Activated naive CD8-positive, alpha-beta T cell (primary cell): ENCODE measurements at regions not wholly inside any gene's neighbourhood (a gene's known extent, or its start where the extent isn't known, plus 50 kb on each side); places are given as distances from the start of the nearest gene placed in this dataset.
"Not testable (repeated sequence)": the region's sequence is repeated elsewhere in the genome, so short reads cannot be mapped to it uniquely, and the experiment has no call there.

Experiments used
- H3K27ac Mint-ChIP-seq: one replicate; pipeline ENCODE4 v1.8.0; 2021; ENCODE audit warnings: mixed read lengths
- H3K27me3 Mint-ChIP-seq: one replicate; pipeline ENCODE4 v1.8.0; 2021; ENCODE audit warnings: mixed read lengths
- H3K36me3 Mint-ChIP-seq: one replicate; pipeline ENCODE4 v1.8.0; 2021; ENCODE audit warnings: mixed read lengths
- H3K4me1 Mint-ChIP-seq: one replicate; pipeline ENCODE4 v1.8.0; 2021; ENCODE audit warnings: low read depth, mixed read lengths
- H3K4me3 Mint-ChIP-seq: one replicate; pipeline ENCODE4 v1.8.0; 2021; ENCODE audit warnings: mild to moderate bottlenecking, mixed read lengths
- H3K9me3 Mint-ChIP-seq: one replicate; pipeline ENCODE4 v1.8.0; 2021; ENCODE audit warnings: low read depth, mixed read lengths

DNA sequence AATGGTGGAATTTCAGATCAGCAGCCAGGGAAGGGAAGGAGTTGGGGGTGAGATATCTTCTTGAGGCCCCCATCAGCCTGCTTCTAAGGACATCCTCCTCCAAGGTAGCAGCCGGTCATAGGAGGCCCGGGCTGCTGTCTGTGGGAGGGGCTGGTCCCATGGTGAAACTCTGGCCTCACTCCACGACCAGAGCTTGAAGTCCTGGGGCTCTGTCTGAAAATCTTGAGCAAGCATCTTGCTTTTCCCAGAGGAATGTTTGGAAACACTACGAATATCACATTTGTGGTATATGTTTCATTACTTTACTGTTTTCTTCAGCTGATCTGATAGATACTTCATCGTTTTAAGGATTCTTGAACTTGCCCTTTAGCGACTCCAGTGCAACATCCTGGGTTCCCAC is 103.7 kb downstream of the CTAGE1 start:
- no peaks in the 10 kb centered on the region for H3K36me3 Mint-ChIP-seq
- H3K27me3 Mint-ChIP-seq: no peaks in the 10 kb centered on the region
- H3K9me3 Mint-ChIP-seq: no peaks in the 10 kb centered on the region
- no peak overlapping the region for H3K27ac Mint-ChIP-seq
- no peak overlapping the region for H3K4me3 Mint-ChIP-seq
- H3K4me1 Mint-ChIP-seq: no peaks in the 10 kb centered on the region

DNA sequence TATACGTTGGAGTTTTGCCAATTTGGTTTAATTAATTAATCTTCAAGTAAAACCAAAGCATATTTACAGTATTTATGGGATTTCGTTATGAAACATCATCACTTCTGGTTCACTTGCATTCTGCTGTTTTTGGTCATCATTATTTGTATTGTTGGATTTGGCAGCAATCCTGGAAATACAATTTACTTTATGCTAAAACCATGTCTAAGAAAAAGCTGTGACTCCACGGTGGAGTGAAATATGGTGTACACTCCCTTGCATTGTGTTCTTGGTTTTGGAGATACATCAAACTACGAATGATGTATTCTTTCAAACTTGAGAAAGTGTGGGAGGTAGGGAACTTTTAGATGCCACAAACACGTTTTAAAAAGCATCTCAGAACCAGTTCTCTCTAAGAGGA is 106.4 kb downstream of the CTAGE1 start:
- H3K27ac Mint-ChIP-seq: no peak overlapping the region
- H3K27me3 Mint-ChIP-seq: no peaks in the 10 kb centered on the region
- H3K9me3 Mint-ChIP-seq: no peaks in the 10 kb centered on the region
- no peaks in the 10 kb centered on the region for H3K4me1 Mint-ChIP-seq
- H3K36me3 Mint-ChIP-seq: no peaks in the 10 kb centered on the region
- no peak overlapping the region for H3K4me3 Mint-ChIP-seq

DNA sequence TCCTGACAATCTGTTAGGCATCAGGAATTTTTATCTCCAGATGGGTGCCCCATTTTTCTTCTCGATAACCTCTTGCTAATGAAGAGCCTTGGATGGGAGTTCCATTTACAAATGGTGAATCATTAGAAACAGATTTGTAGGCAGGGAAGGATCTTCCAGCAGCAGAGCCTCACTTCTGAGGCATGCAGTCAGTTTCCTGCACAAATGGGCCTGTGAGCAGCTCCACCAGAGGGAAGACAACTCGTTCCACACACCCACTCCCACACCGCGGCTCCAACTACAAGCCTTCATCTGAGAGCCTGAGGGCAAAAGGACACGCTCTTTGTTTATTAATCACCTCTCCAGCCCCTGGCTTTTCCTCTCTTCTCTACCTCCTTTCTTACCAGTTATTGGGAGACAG is 108.5 kb downstream of the CTAGE1 start:
- peaks cover 5% of the 10 kb centered on the region for H3K27me3 Mint-ChIP-seq
- no peak overlapping the region for H3K27ac Mint-ChIP-seq
- H3K9me3 Mint-ChIP-seq: no peaks in the 10 kb centered on the region
- H3K4me1 Mint-ChIP-seq: no peaks in the 10 kb centered on the region
- H3K4me3 Mint-ChIP-seq: no peak overlapping the region
- no peaks in the 10 kb centered on the region for H3K36me3 Mint-ChIP-seq

DNA sequence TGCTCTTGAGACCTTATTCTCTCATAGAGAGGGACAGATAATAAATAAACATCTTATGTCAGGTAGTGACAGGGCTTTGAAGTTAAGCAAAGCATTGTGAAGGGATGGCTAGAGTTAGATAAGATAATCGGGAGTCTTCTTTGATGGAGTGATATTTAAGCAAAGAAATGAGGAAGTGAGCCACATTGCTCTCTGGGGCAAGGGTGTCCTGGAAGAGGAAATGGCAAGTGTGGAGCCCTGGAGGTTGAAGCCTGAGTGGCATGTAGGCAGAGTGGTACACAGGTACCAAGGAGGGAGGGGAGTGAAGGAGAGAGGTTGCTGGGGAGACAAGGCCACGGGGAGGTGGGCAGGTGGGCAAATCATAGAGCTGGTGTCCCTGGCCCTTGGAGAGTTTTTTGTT is 110.2 kb downstream of the CTAGE1 start:
- Mint-ChIP-seq H3K9me3 (no peaks in the 10 kb centered on the region), H3K36me3 (no peaks in the 10 kb centered on the region), H3K27me3 (peaks cover 5% of the 10 kb centered on the region), H3K4me1 (no peaks in the 10 kb centered on the region), H3K27ac (no peak overlapping the region), H3K4me3 (no peak overlapping the region)

DNA sequence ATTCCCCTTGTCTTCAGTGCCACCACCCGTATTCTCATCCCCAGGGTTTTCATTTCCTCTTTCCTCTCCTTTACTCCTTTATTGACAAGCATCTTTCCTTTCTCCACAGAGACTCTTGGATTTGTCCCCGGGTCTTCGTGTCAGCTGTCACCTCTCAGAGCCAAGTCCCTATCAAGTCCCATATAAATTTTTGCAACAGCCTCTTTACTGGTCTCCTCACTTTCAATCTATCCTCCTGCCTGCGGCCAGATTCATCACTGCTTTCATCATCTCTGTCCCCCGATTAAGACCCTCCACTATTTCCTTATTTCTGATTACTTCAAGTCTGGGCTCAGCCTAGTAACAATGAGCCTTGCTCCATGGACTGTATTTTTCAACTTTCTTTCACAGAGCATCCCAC is 113.8 kb downstream of the CTAGE1 start:
- Mint-ChIP-seq H3K9me3 (no peaks in the 10 kb centered on the region), H3K4me3 (no peak overlapping the region), H3K4me1 (no peaks in the 10 kb centered on the region), H3K36me3 (no peaks in the 10 kb centered on the region), H3K27me3 (peaks cover 5% of the 10 kb centered on the region), H3K27ac (no peak overlapping the region)

DNA sequence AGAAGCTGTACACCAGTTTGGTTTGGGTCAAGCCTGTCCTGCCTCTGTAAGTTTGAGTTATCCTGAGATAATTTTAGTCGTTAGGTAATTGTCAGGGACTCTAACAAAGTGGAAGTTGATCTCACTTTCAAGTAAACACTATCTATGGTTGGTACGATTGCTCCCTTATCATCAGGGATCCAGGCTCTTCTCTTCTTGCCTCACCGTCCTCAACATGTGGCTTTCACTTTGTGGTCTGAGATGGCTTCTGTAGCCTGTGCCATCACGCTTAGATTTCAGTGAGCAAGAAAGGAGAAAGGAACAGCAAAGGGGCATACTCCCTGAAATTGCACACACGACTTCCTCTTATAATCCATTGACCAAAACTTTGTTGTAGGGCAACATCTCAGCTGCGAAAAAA is 115.6 kb downstream of the CTAGE1 start:
- peaks cover 5% of the 10 kb centered on the region for H3K27me3 Mint-ChIP-seq
- no peaks in the 10 kb centered on the region for H3K4me1 Mint-ChIP-seq
- H3K4me3 Mint-ChIP-seq: no peak overlapping the region
- H3K36me3 Mint-ChIP-seq: no peaks in the 10 kb centered on the region
- no peak overlapping the region for H3K27ac Mint-ChIP-seq
- no peaks in the 10 kb centered on the region for H3K9me3 Mint-ChIP-seq

DNA sequence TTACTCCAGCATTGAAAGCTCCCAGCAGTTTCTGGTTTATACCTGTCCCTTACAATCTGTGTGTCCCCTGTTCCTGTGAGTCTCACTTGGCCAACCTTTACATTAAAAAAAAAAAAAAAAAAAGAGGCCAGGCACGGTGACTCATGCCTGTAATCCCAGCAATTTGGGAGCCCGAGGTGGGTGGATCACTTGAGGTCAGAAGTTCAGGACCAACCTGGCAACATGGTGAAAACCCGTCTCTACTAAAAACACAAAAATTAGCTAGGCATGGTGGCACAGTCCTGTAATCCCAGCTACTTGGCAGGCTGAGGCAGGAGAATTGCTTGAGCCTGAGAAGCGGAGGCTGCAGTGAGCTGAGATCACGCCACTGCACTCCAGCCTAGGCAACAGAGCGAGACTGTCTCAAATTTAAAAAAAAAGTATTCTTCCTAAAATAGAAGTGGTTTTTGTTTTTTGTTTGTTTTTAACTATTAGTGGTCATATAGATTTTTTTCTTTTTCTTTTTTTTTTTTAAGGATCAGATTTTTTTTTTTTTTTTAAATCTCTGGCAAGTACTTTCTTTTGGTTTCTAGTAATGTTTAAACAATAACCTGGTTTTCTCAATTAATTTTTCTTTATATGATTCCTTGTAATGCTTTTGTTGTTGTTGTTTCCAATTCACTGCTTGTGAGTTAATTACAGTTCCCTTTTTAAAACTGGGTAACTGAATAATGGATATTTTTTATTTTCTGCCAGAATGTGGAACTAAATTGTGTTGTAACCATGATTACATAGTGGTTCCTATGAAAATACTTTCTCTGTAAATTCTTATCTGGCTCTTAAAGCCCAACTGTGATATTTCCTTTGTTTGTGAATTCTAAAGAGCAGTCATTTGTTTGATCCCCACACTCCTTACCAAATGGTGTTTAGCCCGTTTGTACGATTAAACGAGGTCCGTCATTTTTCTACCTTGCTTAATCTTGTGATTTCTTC is 116.8 kb downstream of the CTAGE1 start:
- no peaks in the 10 kb centered on the region for H3K9me3 Mint-ChIP-seq
- no peaks in the 10 kb centered on the region for H3K36me3 Mint-ChIP-seq
- no peaks in the 10 kb centered on the region for H3K4me1 Mint-ChIP-seq
- H3K27ac Mint-ChIP-seq: no peak overlapping the region
- peaks cover 5% of the 10 kb centered on the region for H3K27me3 Mint-ChIP-seq
- H3K4me3 Mint-ChIP-seq: no peak overlapping the region

DNA sequence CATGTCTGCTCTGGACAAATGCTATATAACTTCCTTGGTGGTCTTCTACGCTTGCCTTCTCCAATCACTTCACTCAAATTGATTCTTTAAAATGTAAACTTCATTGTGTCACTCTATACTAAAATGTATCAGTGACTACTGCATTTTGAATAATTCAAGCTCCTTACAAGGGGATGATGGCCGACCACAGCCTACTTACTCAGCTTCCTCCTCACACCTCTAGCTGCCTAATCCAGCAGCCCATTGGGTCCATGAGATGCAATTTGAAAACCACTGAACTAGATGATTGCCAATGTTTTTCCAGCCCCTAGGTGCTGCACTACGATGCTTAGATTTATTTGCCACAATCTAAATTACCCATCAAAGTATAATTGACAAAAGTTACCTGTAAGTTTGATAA is 120.7 kb downstream of the CTAGE1 start:
- no peaks in the 10 kb centered on the region for H3K9me3 Mint-ChIP-seq
- no peaks in the 10 kb centered on the region for H3K4me1 Mint-ChIP-seq
- H3K27me3 Mint-ChIP-seq: no peaks in the 10 kb centered on the region
- no peaks in the 10 kb centered on the region for H3K36me3 Mint-ChIP-seq
- H3K27ac Mint-ChIP-seq: no peak overlapping the region
- H3K4me3 Mint-ChIP-seq: no peak overlapping the region

DNA sequence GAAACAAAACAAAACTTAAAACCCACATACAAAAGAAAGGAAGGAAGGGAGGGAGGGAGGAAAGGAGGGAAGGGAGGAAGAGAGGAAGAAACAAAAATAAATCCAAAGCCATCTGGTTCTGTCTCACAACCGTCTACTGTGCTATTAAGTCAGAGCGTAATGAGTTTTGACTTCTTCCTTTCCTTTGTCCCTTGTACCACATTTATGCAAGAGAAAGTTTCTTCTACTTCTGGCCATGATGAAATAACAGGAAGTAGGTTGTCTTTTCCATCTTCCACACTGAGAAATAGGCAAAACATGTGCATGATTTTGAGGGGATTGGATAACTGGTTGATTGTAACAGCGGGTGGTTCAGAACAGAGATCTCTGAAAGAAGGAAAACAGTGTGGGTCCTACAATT is 121.4 kb downstream of the CTAGE1 start:
- Mint-ChIP-seq H3K4me3 (no peak overlapping the region), H3K36me3 (no peaks in the 10 kb centered on the region), H3K27ac (no peak overlapping the region), H3K4me1 (no peaks in the 10 kb centered on the region), H3K9me3 (no peaks in the 10 kb centered on the region), H3K27me3 (no peaks in the 10 kb centered on the region)

DNA sequence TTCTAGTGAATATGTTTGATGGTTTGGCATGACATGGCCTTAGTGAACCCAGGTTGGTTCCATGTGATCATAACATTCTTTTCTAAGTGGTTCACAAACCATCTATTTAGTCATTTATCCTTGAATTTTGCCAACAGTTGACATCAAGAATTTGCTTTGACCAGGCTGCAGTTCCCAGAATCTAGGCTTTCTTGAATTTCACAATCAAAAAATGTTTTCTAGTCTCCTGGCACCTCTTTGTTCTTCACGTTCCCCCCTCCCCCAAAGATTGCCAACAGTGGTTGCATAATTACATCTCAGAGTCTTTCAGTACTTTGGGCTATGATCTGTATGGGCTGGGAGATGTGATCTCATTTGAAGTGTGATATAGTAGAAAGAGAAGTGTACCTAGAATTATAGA is 124.0 kb downstream of the GATA6 start:
- H3K36me3 Mint-ChIP-seq: no peaks in the 10 kb centered on the region
- peaks cover 7% of the 10 kb centered on the region for H3K9me3 Mint-ChIP-seq
- no peaks in the 10 kb centered on the region for H3K27me3 Mint-ChIP-seq
- no peaks in the 10 kb centered on the region for H3K4me1 Mint-ChIP-seq
- no peak overlapping the region for H3K4me3 Mint-ChIP-seq
- no peak overlapping the region for H3K27ac Mint-ChIP-seq

DNA sequence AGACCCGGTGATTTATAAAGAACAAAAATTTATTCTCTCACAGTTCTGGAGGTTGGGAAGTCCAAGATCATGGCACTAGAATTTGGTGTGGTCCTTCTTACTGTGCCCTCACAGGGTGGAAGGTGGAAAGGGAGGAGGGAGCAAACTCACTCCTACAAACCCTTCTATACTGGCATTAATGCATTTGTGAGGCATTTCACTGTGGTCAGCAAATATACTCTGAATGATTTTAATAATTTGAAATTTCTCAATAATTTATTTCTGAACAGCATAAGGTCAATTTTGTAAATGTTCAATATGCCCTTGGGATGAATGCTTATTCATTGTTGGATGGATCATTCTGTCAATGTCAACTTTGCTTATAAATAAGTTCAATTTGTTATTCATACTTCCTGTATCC is 120.6 kb downstream of the GATA6 start:
- Mint-ChIP-seq H3K27me3 (no peaks in the 10 kb centered on the region), H3K9me3 (peaks cover 7% of the 10 kb centered on the region), H3K4me1 (no peaks in the 10 kb centered on the region), H3K27ac (no peak overlapping the region), H3K4me3 (no peak overlapping the region), H3K36me3 (no peaks in the 10 kb centered on the region)

DNA sequence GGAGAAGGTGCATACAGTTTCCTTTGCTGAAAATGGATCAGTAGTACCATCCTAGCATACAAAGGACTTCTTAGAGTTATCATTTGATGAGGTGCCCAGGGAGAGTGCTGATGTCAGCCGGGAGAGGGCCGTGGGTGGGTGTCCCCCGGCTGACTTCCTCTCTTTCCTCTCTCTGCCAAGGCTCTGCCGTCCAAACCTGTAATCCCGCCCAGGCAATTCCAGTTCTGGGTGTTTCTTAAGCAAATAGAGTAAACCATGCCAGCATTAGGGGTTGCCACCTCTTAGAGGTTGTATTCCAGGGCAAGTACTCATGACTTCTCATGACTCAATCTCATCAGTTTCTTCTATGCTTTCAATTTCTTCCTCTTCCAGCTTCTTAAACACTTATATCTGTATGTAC is 117.2 kb downstream of the GATA6 start:
- Mint-ChIP-seq H3K27ac (peak overlapping the region; percentile 2), H3K36me3 (no peaks in the 10 kb centered on the region), H3K4me3 (no peak overlapping the region), H3K27me3 (no peaks in the 10 kb centered on the region), H3K9me3 (peaks cover 7% of the 10 kb centered on the region), H3K4me1 (peaks cover 12% of the 10 kb centered on the region)

DNA sequence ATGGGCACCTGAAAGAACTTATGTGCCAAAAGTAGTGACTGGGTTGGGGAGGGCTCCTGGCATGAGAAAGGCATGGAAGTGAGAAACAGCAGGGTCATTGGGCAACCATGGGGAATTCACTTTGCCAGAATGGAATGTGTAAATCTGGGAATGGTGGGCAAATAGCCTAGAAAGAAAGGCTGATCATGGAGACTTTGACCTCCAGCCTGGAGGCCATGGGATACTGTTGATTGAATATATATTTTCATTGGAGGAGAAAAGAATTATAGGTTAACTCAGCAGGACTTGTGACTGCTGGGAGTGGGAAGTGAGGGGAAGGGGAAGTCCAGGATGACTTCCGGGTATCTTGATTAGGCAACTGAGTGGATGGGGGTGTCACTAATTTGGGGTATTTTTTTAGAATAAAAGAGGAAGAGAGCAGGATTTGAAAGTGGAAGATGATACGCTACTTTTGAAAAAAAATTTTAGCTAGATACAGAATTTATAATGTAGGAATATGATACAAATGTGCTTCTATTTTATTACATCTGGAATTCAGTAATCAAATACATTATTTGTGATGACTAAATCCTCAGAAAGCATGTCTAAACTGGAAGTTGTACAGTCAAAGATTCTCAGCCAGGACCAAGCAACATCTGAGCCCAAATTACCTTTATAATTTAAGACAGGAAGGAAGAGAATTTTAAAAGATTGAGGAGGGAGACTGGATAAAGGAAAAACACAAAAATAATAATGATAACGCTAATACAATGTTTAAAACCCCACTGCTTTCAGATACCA is 116.2 kb downstream of the GATA6 start:
- no peak overlapping the region for H3K27ac Mint-ChIP-seq
- H3K9me3 Mint-ChIP-seq: peaks cover 9% of the 10 kb centered on the region
- H3K36me3 Mint-ChIP-seq: no peaks in the 10 kb centered on the region
- no peak overlapping the region for H3K4me3 Mint-ChIP-seq
- no peaks in the 10 kb centered on the region for H3K27me3 Mint-ChIP-seq
- peaks cover 12% of the 10 kb centered on the region for H3K4me1 Mint-ChIP-seq

DNA sequence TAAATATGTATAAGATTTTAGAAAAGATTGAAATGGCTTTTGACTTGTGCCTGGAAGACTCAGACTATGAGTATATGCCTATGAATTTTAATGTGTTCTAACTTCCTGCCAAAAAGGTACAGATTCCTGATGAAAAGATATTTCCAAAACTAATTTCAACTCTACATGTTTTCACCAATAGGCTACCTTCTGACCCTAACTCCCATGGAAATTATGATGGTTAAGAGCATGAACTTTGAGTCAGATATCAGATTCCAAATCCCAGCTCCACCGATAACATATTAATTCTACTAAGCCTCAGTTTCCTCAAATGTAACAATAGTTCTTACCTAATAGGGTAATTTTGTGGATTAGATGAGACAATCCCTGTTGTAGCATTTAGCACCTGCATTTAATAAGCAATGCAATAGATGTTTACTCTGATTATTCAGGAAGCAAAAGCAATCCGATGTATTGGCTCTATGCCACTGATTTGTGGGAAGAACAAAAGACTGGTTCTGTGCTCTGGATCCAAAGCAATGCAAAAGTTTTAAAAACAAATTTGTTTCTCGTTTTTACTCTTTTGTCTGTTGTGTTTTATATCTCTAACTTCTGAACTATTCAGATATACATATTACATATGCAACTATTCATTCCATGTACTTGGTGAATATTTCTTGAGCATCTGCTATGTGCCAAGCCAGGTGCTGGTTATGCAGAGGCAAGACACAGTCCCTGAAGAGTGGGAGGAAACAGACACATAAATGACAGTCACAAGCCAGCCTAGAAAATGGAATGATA is 115.4 kb downstream of the GATA6 start:
- H3K27me3 Mint-ChIP-seq: no peaks in the 10 kb centered on the region
- no peaks in the 10 kb centered on the region for H3K36me3 Mint-ChIP-seq
- no peak overlapping the region for H3K27ac Mint-ChIP-seq
- no peak overlapping the region for H3K4me3 Mint-ChIP-seq
- peaks cover 12% of the 10 kb centered on the region for H3K4me1 Mint-ChIP-seq
- H3K9me3 Mint-ChIP-seq: peaks cover 5% of the 10 kb centered on the region

DNA sequence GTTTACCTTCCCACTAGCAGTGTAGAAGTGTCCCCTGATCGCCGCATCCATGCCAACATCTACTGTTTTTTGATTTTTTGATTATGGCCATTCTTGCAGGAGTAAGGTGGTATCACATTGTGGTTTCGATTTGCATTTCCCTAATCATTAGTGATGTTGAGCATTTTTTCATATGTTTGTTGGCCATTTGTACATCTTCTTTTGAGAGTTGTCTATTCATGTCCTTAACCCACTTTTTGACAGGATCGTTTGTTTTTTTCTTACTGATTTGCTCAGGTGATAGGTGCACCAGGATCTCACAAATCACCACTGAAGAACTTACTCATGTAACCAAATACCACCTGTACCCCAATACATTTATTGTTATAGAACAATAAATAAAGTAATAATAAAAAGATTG is 114.5 kb downstream of the GATA6 start:
- H3K36me3 Mint-ChIP-seq, H3K9me3 Mint-ChIP-seq, H3K4me3 Mint-ChIP-seq, H3K27ac Mint-ChIP-seq, H3K27me3 Mint-ChIP-seq: not testable (repeated sequence)
- H3K4me1 Mint-ChIP-seq: peaks cover 12% of the 10 kb centered on the region
